ENCODE measurements at regions not wholly inside any gene's neighbourhood (a gene's known extent, or its start where the extent isn't known, plus 50 kb on each side); places are given as distances from the start of the nearest gene placed in this dataset.
"Not testable (repeated sequence)": the region's sequence is repeated elsewhere in the genome, so short reads cannot be mapped to it uniquely, and the experiment has no call there.

DNA sequence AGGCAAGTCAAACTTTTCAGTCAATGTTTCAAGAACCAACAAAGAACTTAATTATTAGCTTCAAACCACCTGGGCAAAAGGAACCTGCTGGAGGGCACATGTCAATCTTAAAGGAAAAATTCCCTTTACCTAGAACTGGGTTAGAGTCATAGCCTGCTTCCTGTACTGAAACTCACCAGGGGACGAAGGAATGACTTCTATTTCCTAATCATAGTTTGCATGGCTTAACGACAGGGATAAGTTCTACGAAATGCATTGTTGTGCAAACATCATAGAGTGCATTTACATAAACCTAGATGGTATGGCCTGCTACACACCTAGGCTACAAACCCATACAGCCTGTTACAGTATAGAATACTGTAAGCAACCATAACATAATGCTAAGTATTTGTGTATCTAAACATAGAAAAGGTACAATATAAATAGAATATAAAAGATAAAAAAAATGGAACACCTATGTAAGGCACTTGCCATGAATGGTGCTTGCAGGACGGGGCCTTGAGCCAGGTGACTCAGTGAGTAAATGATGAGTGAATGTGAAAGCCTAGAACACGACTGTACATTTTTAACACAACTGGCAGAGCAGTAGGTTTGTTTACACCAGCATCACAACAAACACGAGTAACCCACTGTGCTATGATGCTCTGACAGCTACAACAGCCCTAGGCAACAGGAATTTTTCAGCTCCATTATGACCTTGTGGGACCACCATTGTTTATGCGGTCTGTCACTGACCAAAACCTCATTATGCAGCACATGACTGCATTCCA is 234.9 kb upstream of the CAND1 start:
- DNase-seq (ENCODE audit: low spot score): no peak

DNA sequence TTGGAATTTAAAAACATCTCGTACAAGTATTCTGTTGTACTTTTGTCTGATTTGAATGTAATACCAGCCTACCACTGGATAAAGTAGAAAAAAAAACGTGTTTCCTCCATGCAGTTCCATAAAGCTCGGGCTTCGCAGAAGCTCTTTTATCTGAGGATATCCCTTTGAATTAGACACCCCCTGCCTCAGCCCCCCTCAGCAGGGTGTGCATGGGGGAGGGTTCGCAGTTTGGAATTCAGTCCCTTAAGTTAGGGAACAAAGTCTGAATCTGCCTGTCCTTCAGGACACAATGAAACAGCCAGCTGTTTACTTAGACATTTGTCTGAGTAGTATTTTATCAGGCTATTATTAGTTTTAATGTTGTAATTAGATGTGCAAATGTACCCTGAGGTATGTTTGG is 234.0 kb upstream of the CAND1 start:
- no peak for DNase-seq (ENCODE audit: low spot score)

GRCh38 chr12:67038486-67038885 is 230.7 kb upstream of the CAND1 start:
- no peak for DNase-seq (ENCODE audit: low spot score)

- peak; percentile 36 for DNase-seq (ENCODE audit: low spot score)
Measured at GRCh38 chr12:67039995-67040860, 228.9 kb upstream of the CAND1 start.

DNA sequence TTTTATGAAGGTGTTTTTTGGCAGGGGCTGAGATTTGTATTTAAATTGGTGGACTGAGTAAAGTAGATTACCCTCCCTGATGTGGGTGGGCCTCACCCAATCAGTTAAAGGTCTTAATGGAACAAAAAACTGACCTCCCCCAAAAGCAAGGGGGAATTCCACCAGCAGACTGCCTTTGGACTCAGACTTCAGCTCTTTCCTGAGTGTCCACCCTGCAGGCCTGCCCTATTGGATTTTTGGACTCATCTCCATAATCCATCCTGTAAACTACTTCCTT is 228.4 kb upstream of the CAND1 start:
- no peak for DNase-seq (ENCODE audit: low spot score)

GRCh38 chr12:67042697-67043131 is 226.4 kb upstream of the CAND1 start:
- DNase-seq (ENCODE audit: low spot score): peak; percentile 92

DNA sequence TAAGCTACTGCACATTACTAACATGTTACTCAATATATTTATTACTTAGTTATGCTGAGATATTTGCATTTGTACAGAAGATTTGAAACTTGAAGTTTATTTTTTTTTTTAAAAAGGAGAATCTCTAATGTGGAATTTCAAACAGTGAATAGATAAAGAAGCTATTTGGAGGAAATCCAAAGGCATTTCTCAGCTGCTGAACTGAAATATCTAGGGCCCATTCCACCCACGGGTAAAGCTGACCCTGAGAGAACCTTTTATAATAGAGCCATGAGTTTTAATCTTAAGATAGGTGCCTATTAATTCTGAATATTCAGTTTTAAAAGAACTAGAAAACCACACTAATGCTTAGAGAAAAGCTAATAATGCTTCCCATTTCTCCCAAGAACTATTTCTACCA is 225.4 kb upstream of the CAND1 start:
- no peak for DNase-seq (ENCODE audit: low spot score)

- no peak for DNase-seq (ENCODE audit: low spot score)
Measured at GRCh38 chr12:67045650-67046049, 223.5 kb upstream of the CAND1 start.

- DNase-seq (ENCODE audit: low spot score): no peak
Measured at GRCh38 chr12:67046062-67046461, 223.1 kb upstream of the CAND1 start.

- DNase-seq (ENCODE audit: low spot score): no peak
Measured at GRCh38 chr12:67047634-67048033, 221.5 kb upstream of the CAND1 start.

GRCh38 chr12:67048371-67048770 is 220.8 kb upstream of the CAND1 start:
- DNase-seq (ENCODE audit: low spot score): no peak

GRCh38 chr12:67049199-67049598 is 220.0 kb upstream of the CAND1 start:
- not testable (repeated sequence) for DNase-seq (ENCODE audit: low spot score)

GRCh38 chr12:67052981-67053380 is 216.2 kb upstream of the CAND1 start:
- DNase-seq (ENCODE audit: low spot score): no peak

DNA sequence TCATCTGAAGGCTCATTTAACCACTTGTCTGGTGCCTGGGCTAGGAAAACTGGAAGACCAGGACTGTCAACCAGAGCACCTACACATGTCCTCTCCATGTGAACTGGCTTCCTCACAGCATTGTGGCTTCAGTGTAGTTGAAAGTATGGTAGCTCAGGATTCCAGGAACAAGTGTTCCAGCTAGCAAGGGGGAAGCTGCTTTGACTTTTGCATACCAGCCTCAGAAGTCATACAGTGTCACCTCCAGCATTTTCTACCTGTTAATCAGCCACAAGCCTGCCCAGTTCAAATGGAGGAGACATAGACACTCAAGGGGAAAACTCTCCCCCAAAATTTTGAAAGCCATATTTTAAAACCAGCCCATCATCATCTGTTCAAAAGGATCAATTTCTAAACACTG is 212.8 kb upstream of the CAND1 start:
- no peak for DNase-seq (ENCODE audit: low spot score)

- no peak for DNase-seq (ENCODE audit: low spot score)
Measured at GRCh38 chr12:67057072-67057471, 212.1 kb upstream of the CAND1 start.

GRCh38 chr12:67062193-67062592 is 207.0 kb upstream of the CAND1 start:
- DNase-seq (ENCODE audit: low spot score): no peak

GRCh38 chr12:67067453-67068203 is 201.5 kb upstream of the CAND1 start:
- no peak for DNase-seq (ENCODE audit: low spot score)

DNA sequence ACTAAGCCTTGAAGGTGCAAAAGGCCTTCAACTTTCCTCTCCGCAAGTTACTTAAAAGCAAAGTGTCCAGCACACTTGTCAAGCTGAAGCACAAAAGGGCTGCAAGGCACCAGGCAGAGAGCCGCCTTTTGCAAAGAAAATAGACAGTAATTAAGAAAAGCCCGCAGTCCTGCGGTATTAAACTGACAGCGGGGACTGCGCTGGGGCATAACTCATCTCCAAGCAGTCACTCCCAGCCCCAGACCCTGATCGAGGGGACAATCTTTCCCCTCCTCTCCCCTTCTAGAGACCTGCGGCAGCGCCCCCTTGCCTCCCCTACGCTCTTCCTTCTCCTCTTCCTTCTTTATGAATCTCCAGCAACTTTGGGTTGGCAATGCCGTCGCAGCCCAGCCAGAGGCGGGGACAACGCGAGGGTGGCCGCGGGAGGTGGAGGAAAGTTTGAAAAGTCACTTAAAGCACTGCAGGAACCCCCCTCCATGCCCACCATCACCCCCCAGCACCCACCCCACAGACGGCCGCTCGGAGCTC is 200.9 kb upstream of the CAND1 start:
- no peak for DNase-seq (ENCODE audit: low spot score)

- DNase-seq (ENCODE audit: low spot score): peak; percentile 57
Measured at GRCh38 chr12:67068761-67069450, 200.3 kb upstream of the CAND1 start.

DNA sequence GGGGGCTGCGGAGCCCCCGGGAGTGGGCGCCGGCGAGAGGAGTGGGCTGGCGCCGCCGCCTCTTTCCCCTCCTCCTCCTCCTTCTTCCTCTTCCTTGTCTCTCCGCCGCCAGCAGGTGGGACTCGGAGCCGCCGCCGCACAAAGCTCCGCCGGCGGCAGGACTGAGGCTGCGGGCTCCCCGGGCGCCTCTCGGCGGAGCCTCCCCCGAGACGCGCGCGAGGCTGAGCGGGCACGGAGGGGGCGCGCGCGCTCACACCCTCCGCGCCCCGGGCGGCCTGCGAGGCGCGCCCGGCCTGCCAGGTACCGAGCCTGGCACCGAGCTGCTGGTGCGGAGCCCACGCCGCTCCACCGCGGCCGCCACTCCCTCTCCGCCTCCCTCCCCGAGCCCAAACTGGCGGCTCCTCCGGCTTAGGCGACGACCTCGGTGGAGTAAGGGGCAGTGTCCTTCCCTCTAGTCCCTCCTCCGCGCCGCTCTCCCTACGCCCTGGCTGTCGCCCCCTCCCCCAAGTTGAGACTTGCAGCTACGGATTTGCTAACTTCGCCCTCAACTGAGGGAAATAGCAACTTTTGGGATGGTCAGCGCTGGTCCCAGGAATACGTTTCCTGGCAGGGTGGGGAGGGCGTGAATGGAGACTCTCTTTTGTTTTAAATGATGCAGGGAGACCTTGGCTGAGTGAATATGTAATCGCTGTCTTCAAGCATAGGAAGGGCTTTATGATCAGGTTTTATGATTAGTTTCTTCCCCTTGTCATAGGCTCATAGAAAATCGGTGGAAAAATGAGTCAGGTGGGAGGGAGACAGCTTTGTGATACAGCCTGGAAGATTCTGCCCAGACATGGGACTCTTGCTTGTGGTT is 199.5 kb upstream of the CAND1 start:
- peak; percentile 47 for DNase-seq (ENCODE audit: low spot score)

GRCh38 chr12:67070307-67070600 is 198.9 kb upstream of the CAND1 start:
- no peak for DNase-seq (ENCODE audit: low spot score)
